HG03196 (cell line): ENCODE measurements at regions not wholly inside any gene's neighbourhood (a gene's known extent, or its start where the extent isn't known, plus 50 kb on each side); places are given as distances from the start of the nearest gene placed in this dataset.
"Not testable (repeated sequence)": the region's sequence is repeated elsewhere in the genome, so short reads cannot be mapped to it uniquely, and the experiment has no call there.

Experiments
- ATAC-seq: cut with Tn5 transposase; IDR thresholded peaks from one replicate; pipeline ENCODE4 v1.9.1; 2021; ENCODE audit not compliant: unreplicated experiment

DNA sequence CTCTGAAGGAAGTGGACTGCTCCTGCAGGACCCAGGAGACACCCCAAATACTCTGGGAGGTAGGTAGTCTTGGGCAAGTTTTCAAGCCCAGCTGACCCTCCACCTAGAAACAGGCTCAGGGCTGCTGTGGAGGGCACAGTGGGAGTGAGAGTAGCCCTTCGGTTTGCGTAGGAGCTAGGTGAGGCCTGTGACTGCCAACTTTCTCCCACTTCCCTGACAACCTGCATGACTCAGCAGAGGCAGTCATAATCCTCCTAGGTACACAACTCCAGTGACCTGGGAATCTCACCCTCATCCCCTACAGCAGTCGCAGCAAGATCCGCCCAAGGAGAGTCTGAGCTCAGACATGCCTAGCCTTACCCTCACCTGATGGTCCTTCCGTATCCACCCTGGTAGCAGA is 439.1 kb downstream of the CNTNAP4 start:
- ATAC-seq = not testable (repeated sequence)

DNA sequence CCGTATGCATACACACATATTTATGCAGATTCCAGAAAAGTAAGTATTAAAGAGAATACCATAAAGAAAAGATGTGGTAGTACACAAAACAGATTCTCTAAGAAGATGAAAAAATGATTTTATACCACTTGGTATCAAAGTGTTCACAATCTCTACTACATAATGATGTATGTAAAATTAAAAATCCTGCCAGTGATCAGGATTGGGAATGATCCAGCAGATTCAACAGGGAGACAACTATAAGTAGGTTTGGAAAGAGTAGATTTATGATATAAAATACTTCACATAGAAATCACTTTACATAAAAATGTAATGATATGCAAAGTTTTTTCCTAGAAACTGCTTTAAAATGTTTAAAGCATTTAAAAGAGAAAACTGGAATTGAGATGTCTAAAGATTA is 447.0 kb downstream of the CNTNAP4 start:
- ATAC-seq = no peak

DNA sequence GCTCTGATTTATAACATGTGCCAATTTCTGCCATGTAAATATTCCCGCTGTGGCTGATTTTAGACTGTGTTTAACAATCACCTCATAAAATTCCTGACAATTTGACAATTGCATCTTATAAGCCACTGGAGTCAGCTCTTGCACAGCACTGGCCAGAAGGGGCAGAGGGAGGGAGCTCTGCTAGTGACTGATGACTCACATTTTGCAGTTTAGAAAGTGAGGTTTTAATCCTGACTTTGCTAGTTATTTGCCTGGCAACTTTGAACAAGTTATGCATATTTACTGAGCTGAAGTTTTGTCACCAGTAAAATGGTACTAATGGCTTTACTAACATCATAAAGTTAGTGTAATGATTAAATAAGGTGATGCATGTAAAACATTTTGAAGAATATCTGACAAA is 452.3 kb downstream of the CNTNAP4 start:
- ATAC-seq = no peak

DNA sequence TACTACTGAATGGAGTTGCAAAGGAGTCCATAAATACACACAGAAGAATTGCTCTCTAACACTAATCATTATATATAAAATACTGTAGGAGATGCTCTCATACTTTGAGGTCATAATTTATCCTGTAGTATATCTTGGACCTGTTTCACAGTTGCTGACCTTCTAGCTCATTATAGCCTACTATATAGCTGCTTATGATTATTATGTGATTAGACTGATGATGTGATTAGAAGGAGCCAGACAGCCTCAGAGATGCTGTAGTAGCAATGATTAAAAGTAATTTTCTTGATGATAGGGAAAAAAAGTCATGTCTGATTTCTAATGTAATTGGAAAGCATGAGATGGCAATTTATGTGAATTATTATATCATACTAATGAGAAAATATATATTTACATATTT is 455.7 kb downstream of the CNTNAP4 start:
- ATAC-seq = no peak

- no peak for ATAC-seq
Measured at GRCh38 chr16:76741623-76742022, 449.4 kb upstream of the MON1B start.

DNA sequence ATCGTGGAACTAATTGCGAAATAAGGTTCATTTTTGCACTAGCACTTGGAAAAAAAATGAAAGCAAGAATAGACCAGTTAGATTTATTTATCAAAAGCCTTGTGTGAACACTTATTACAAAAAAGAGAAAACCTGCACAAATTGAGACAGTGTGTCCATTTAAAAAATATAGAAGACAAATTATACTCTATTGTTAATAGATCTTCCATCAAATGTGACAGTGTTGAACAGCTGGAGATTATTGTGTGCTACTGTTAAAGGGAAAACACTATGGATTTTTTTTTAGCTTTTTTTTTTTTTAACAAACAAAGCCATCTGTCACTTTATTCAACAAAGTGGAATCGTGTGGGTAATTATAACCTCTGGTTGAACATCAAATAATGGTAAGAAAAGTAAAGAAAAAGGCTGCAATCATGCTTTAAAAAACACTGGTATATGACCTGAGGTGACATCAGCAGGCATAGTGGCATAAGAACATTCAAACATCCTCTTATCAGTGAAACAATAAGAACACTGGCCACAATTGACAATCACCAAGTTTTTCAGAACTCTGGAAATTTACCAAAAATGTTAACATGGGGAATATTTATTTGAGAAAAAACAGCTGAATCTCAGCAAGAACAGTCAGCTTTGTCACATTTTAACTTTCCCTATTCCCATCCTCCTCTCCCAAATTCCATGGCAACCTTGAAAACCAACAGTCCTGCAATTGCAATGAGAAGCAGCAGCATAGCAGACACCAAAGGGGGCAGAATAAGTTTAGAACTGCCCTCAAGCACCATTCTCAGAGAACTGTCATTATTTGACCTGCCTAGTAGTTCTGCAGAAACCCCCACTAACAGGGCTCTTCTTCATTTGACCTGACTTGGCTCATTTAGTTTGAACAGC is 442.3 kb upstream of the MON1B start:
- ATAC-seq = no peak

DNA sequence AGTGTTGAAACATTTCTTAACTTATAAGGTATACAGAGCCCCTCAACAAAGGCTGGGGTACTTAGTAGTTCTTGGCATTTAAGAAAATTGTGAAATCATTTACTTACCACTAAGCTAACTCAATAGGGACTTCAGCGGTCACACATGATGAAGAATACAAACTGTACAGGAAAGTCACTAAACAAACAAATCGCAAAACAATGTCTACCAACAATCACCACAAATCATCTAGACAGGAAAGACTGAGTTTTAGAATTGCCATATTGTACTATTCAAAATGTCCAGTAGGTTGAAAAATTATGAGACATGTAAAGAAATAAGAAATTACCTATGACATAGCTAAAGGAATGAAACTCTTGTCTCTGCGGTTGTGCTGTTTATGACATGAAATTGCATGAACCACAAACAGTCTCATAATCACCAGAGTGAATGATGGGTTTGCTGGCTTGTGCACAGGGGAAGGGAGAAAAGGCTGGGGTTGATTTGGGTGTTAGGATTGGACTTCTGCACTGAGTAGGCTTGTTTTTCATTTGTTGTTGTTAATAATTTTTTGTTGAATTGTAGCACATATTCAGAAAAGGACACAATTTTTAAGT is 441.1 kb upstream of the MON1B start:
- no peak for ATAC-seq

DNA sequence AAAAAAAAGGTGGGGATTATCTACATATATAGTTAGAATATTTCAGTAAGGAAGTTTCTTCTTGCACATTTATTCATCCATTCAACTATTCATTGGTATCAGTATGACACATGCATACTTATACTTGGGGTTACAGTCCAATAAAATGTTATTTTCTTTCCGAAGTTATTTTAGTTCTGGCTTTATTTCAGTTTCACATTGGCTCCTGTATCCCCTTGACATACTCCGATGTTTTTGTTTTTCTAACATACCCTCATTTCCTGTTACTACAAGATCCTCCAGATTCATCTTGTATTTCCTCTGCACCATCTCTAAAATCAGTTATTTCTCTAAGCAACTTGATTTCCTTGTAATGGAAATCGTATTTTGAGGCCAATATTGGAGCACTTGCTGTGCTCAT is 435.5 kb upstream of the MON1B start:
- no peak for ATAC-seq

DNA sequence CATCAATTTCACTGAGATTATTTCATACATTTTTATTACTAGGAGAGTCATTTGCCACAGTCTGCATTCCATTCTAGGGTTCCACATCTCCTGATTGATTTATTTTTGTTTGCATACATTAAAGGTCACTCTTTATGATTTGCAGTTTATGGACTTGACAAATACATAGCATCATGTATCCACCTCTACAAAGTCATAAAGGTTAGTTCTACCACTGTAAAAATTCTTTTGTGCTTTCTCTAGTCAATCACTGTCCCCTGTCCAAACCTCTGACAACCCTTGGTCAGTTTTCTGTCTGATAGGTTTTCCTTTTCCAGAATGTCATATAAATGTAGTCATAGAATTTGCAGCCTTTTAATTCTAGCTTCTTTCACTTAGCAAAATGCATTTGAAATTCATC is 434.6 kb upstream of the MON1B start:
- ATAC-seq = no peak

DNA sequence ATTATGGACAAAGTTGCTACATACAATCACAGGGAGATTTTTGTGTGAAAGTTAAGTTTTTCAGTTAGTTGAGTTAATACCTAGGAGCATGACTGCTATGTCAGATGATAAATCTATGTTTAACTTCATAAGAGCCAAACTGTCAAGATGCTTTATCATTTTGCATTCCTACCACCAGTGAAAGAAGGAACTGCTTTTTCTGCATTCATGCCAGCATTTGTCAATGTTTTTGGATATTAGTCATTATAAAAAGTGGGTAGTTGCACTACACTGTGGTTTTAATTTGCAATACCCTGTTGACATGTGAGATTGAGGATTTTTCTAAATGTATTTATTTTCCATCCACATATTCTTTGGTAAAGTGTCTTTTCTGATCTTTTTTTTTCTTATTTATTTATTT is 434.0 kb upstream of the MON1B start:
- no peak for ATAC-seq

- ATAC-seq = no peak
Measured at GRCh38 chr16:76766538-76766937, 424.5 kb upstream of the MON1B start.

DNA sequence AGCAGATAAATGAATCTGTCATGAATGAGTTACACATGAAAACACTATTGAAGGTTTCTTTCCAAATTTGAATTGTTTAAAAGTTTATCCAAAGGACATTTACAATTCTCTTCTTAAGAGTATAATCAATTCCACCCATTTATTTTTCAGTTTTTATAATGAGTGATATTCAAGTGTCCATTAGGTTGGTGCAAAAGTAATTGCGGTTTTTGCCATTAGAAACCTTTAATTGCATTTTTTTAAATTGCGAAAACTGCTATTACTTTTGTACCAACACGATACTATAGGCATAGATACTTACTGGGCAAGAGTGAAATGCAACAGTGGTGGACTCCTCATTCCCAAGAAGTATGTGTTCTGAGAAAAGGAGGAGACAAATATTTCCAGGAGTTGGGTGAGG is 422.7 kb upstream of the MON1B start:
- no peak for ATAC-seq

GRCh38 chr16:76768948-76769347 is 422.0 kb upstream of the MON1B start:
- ATAC-seq = no peak

DNA sequence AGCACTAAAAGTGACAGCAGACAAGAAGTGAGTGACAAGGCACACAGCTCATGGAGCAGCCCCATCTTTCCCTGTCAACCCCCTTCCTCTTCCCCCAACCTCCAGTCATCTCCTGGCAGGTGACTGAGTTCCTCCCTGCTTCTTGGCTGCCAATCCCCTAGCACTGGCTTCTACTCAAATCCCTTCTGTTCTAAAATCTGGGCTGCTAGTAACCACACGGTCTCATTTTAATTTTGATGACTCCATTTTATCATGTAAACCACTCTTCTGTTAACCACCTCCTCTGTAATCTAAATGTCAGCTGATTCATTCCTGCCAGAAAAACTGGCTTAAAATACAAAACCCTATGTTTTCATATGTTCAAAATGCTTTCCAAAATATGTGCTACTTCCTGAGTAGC is 419.8 kb upstream of the MON1B start:
- no peak for ATAC-seq

GRCh38 chr16:76777721-76778465 is 413.1 kb upstream of the MON1B start:
- ATAC-seq = no peak

DNA sequence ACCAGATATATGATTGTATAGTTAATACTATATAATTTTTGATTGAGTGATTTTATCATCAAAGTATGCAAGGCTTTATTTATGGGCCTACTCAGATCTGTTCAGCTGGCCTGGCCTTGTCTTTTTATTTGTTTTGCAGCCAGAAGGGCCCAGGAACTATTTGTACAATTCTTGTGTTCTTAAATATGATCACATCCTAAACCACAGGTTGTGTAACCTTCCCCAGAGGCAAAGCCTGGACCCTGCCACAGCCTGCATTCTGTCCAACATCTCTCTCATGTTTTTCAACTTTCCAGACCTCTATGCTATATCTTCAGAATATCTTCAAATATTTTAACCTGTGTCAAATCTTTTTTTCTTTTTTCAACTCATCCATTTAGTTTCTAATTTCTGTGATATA is 410.4 kb upstream of the MON1B start:
- ATAC-seq = no peak

DNA sequence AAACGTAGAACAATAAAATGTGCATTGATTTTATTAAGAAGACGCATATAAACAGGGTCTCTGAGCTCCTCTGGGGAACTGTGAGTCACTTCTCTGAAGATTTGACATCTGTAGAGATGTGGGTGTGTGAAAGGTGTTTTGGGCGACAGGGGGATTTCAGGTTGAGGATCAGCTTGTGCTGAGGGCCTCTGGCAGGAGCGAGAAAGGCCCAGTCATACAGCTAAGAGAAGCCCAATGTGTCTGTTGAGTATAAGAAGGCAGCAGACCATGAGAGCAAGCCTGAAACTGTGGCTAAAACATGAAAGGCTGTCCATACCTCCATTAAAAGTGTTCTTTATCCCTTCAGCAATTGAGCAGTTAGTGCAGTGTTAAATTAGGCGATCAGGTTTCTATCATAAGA is 406.5 kb upstream of the MON1B start:
- no peak for ATAC-seq

- no peak for ATAC-seq
Measured at GRCh38 chr16:76787394-76787793, 403.6 kb upstream of the MON1B start.

GRCh38 chr16:76791151-76791550 is 399.8 kb upstream of the MON1B start:
- no peak for ATAC-seq

GRCh38 chr16:76796416-76796815 is 394.6 kb upstream of the MON1B start:
- ATAC-seq = no peak

DNA sequence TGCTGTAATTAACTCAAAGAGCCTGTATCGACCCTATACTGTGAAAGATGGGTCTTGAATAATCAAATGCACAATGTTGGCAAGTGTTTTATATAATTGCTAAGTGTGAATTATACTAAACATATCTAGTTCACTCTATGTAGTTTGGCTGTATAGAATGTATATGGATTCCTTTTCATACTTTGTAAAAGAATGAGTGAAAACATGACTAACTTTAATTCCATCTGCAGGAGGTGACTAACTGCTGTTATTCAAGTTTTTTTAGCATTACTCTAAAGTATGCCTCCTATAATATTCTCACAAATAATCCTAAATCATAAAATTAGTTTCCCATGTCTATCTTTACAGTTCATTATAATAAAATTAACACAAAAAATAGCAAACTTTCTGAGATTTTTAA is 394.0 kb upstream of the MON1B start:
- no peak for ATAC-seq

DNA sequence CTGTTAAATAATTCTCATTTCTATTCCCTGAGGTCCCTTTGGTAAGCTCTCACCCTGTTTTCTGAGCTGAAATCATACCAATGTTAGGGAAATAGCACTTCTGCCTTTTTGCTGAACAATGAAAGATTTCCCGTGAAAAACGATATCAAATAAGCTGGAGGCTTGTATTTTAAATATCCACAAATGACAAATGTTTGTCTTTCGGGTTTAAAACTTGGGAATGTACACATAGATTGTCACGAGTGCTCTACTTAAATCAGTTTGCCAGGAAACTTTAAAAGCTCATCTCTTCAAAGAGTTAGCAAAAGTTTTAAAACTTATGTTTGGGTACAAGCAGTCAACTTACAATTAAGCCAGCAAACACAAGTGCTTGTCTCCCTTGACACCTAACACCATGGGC is 393.5 kb upstream of the MON1B start:
- no peak for ATAC-seq
